GM19239 (cell line): ENCODE measurements at regions not wholly inside any gene's neighbourhood (a gene's known extent, or its start where the extent isn't known, plus 50 kb on each side); places are given as distances from the start of the nearest gene placed in this dataset.
"Not testable (repeated sequence)": the region's sequence is repeated elsewhere in the genome, so short reads cannot be mapped to it uniquely, and the experiment has no call there.

ENCODE experiments used
- DNase-seq: peaks from one replicate; pipeline ENCODE4 v3.0.0; 2011; ENCODE audit warnings: low spot score; ENCODE audit not compliant: insufficient read length
- FAIRE-seq: peaks from 2 replicates; lab custom pipeline; 2011; peaks lifted over from hg19 to GRCh38; lab: Jason Lieb, UNC

GRCh38 chr13:83057119-83057518 is 825.2 kb downstream of the SLITRK1 start:
- DNase-seq (no peak), FAIRE-seq (no peak)

- FAIRE-seq: no peak
- no peak for DNase-seq
These were observed 826.0 kb downstream of the SLITRK1 start for GRCh38 chr13:83056269-83056668.

GRCh38 chr13:83048419-83048818 is 833.9 kb downstream of the SLITRK1 start:
- DNase-seq: no peak
- no peak for FAIRE-seq

- no peak for DNase-seq
- no peak for FAIRE-seq
These were observed 857.2 kb downstream of the SLITRK1 start for GRCh38 chr13:83024955-83025594.

- DNase-seq: no peak
- FAIRE-seq: no peak
These were observed 858.0 kb downstream of the SLITRK1 start for GRCh38 chr13:83024232-83024631.

- FAIRE-seq: no peak
- DNase-seq: no peak
These were observed 862.3 kb downstream of the SLITRK1 start for GRCh38 chr13:83019986-83020385.

- DNase-seq (no peak), FAIRE-seq (no peak)
These were observed 872.3 kb downstream of the SLITRK1 start for GRCh38 chr13:83009987-83010386.

DNA sequence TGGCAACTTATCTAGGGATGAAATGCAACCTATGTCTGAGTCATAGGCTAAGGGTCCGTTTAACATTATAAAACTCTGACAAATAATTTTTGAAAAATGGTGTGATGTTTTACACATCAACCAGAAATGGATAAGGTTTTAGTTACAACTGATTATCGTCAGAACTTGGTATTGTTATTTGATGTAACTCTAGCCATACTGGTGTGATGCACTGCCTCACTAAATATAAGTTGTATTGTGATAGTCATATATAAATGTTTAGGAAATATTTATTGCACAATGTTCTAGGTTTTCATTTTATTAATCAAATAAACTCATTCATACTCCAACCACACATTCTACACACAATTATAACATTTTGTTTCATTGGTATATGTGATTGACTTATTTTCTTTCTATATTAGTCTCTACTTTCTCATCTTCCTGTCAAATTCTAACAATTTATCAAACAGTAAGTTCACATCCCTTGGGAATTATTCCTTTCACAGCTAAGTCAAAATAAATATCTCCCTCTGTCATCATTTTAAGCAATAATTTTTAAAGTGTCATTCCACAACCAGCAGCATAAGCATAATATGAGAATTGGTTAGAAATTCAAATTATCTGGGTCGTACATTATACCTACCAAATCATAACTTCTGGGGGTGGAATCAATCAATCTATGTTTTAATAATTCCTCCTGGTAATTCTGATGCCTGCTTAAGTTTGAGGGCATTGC is 873.9 kb downstream of the SLITRK1 start:
- no peak for FAIRE-seq

GRCh38 chr13:83007226-83007625 is 875.0 kb downstream of the SLITRK1 start:
- DNase-seq (no peak), FAIRE-seq (no peak)

More for the DNA sequence above, 873.9 kb downstream of the SLITRK1 start:
- DNase-seq: no peak

- FAIRE-seq (no peak), DNase-seq (no peak)
These were observed 879.1 kb downstream of the SLITRK1 start for GRCh38 chr13:83003185-83003584.

- DNase-seq (no peak), FAIRE-seq (no peak)
These were observed 888.9 kb downstream of the SLITRK1 start for GRCh38 chr13:82993417-82993816.

GRCh38 chr13:82976499-82976898 is 905.8 kb downstream of the SLITRK1 start:
- FAIRE-seq: no peak
- no peak for DNase-seq

DNA sequence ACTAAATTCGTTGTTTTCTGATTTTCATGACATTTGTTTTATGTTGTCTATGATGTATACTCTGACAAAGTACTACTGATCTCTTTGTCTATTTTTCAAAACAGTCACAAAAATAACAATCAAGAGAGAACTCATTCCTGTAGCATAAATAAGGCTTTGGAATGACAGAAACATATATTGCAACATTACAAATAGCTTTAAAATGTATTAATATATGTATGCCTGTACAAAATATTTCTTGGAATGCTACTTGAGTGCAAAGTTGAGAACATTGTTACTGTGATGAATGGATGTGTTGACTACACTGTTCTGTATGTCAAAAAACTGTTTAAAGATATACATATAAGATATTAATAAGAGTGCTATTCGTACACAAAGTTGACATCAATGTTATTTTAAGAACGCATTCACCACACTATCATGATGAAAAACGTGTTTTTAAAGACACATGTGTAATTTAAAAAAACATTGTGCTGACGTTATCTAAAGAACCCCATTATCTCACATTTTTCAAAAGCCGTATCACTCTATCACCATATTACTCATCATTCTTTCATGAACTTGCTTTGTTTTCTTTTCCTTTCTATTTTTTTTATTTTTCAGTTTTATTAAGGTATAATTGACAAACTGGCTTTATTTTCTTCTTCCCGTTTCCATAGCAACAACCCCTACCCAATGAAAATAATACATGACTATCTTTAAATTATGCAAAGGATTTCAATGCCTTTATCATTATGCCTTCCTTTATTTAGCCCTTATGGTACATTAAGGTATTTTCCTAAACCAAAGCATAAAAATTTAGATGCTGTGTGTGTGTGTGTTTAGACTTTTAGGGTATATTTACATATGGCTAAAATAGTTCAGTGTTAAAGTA is 918.8 kb downstream of the SLITRK1 start:
- FAIRE-seq (no peak), DNase-seq (no peak)

DNA sequence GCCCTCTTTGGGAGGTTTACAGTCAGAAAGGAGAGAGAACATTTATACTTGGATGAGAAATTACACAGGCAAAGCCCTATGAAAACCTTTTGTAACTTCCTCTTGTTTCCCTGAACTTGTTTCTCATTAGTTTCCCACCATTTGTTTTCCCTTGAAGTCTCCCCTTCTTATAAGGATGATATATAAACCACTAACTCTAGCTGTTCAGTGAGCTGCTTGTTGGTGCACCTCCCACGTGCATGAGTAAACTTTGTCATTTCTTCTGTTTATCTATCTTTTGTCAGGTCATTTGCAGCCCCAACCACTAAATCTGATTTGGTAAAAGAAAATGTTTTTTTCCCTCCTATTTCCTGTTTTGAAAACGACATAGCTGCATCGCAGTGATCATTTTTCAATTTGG is 919.9 kb downstream of the SLITRK1 start:
- FAIRE-seq: no peak
- DNase-seq: no peak

DNA sequence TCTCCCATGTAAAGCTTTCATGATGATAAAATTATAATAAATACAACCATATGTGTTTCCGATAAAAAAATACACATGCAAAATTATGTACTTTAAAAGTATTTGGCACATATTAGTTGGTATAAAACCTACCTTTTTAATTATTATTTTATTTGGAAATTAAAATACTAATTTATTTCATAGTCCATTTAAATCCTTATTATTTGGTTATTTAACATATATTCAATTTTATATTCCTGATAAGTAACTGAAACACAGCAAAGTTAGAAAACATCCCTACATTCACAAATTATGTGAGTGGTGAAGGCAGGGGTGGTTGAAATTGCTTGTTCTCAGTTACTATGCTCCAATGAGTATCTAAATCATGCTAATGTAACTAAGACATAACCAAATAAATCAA is 920.5 kb downstream of the SLITRK1 start:
- DNase-seq (no peak), FAIRE-seq (no peak)

GRCh38 chr13:82952336-82952735 is 929.9 kb downstream of the SLITRK1 start:
- not testable (repeated sequence) for FAIRE-seq, DNase-seq

DNA sequence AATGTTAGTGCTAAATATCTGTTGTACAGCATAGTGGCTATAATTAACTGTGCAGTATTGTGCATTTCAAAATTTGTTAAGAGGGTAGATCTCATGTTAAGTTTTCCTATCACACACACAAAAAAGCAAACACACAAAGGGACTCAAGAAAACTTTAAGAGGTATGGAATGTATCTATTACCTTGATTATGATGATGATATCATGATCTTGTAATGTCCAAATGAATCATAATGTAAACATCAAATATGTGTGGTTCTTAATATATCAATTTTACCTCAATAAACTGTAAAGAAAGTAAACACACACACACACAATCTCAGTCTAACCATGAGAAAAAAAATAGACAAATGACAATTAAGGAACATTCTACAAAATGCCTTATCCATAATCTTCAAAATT is 934.6 kb downstream of the SLITRK1 start:
- no peak for FAIRE-seq

GRCh38 chr13:82947191-82947621 is 935.1 kb downstream of the SLITRK1 start:
- no peak for DNase-seq
- no peak for FAIRE-seq

More for the DNA sequence above, 934.6 kb downstream of the SLITRK1 start:
- no peak for DNase-seq

- FAIRE-seq (no peak), DNase-seq (no peak)
These were observed 943.6 kb downstream of the SLITRK1 start for GRCh38 chr13:82938644-82939043.

DNA sequence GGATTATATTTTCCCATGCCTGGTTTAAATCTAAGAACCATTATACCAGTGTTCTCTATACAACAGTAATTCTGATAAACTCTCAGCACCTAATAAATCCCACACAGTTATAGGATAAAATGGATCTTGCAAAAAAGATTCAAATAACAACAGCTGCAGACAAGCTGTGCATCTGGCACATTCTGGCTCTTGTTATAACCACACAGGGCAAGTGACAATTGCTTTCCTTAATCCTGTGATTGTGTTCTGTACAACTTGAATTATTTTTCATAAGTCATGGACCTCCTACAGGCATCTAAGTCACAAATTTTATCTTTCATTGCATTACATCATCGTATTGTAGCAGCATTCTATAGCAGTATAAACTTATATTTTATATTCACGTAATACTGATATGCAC is 948.3 kb downstream of the SLITRK1 start:
- FAIRE-seq: no peak
- no peak for DNase-seq

- DNase-seq (no peak), FAIRE-seq (no peak)
These were observed 957.2 kb downstream of the SLITRK1 start for GRCh38 chr13:82925114-82925513.
